H54 (cell line): ENCODE measurements at regions not wholly inside any gene's neighbourhood (a gene's known extent, or its start where the extent isn't known, plus 50 kb on each side); places are given as distances from the start of the nearest gene placed in this dataset.

Source experiments
- DNase-seq: peaks from one replicate; pipeline ENCODE4 v3.0.0; 2011; ENCODE audit warnings: low spot score, mixed read lengths; ENCODE audit not compliant: insufficient read length
- FAIRE-seq: peaks from 3 replicates; lab custom pipeline; 2011; peaks lifted over from hg19 to GRCh38; lab: Jason Lieb, UNC
- POLR2A ChIP-seq: IDR thresholded peaks from 2 replicates; pipeline ENCODE4 v1.6.1; 2011; ENCODE audit warnings: low read depth, mild to moderate bottlenecking, low read length

DNA sequence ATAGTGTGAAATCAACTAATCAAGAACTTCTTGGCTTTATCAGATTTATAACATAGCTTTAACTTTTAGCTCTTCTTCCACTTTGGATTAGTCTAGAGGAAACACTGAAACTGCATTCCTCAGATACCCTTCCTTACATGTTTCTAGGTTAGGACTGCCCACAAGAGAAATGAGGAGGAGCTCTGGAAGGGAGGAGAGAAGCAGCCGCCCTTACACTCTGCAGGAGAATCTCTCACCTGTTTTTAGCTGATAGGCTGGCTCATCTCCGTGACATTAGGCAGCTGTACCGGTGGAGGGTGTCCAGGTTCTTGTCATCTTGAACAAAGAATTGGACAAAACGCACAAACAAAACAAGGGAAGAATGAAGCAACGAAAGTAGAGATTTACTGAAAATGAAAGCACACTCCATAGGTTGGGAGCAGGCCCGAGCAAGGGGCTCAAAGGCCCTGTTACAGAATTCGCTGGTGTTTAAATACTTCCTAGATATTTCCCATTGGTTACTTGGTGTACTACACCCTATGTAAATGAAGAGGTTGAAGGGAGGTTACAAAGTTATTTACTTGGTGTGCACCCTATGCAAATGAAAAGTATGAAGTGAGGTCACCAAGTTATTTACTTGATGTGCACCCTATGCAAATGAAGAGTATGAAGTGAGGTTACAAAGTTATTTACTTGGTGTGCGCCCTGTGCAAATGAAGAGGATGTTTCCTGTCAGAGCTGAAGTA is 524.9 kb upstream of the CHRM3 start:
- DNase-seq (no peak), FAIRE-seq (peak; percentile 67)
- no peak for TF ChIP-seq POLR2A

DNA sequence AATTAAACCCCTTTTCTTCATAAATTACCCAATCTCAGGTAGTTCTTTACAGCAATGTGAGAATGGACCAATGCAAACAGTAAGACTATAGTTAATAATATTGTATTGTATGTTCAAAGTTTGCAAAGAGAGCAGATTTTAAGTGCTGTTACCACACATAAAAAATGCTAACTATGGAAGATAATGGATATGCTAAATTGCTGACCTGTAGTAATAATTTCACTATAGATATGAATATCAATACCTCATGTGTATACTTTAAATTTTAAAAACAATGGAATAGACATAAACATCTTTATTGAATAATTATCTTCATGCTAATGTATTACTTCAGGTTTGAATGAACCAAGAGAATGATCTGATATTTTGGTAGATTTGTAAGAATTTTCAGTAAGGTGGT is 552.4 kb upstream of the CHRM3 start:
- no peak for FAIRE-seq
- no peak for DNase-seq
- TF ChIP-seq POLR2A, result no peak

DNA sequence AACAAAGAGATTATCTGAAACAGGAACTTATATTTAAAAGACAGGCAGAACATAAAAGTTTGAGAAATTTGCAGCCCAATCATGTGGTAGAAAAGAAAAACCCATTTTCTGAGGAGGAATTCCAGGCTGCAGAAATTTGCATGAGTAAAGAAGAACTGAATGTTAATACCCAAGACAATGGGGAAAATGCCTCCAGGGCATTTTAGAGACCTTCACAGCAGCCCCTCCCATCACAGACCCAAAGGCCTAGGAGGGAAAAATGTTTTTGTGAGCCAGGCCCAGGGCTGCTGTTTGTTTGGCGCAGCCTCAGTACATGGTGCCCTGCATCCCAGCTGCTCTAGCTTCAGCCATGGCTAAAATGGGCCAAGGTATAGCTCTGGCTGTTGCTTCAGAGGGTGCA is 554.3 kb upstream of the CHRM3 start:
- DNase-seq (no peak), FAIRE-seq (no peak)
- TF ChIP-seq POLR2A, result no peak

DNA sequence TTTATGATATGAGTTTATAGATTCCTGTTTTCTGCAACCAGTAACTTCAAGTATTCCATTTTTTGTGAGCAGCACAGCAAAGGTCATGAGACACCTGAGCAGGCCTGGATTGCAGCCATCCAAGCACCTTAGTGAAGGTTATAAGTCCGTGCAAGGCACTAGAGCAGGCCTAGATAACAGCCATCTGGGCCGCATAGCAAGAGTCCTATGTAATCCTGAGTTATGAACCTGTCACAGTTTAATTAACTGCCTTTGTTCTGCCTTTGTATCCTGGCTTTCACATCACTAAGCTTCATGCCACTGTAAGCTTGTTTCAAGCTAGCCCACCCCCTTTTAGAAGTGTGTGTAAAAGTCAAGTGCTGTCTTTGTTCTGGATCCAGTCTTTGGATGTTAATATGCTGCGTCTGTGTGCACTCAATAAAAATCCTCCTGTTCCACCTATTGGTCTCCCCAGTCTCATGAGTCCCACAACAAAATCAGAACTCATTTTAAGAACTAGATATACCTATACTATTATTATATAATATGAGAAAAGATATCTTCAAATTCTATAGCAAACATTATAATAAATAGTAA is 556.2 kb upstream of the CHRM3 start:
- TF ChIP-seq POLR2A, result no peak
- no peak for DNase-seq
- no peak for FAIRE-seq

DNA sequence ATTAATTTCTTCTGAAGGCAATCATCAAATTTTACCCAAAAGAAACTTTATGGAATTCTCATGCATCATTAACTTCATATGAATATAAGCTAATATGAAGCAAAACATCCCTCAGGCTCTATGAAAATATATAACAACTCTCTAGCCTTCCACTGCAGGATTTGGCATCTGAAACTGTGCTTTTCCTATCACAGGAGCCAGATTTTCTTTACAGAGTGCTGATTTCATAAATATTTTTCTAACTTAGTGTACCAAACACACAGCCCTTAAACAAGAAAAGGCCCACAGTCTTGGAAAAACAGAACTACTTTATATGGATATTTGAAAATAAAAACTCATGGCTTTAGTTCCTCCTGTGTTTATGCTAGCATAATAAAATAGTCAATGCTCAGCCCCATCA is 559.5 kb upstream of the CHRM3 start:
- no peak for DNase-seq
- FAIRE-seq, result no peak
- no peak for TF ChIP-seq POLR2A

DNA sequence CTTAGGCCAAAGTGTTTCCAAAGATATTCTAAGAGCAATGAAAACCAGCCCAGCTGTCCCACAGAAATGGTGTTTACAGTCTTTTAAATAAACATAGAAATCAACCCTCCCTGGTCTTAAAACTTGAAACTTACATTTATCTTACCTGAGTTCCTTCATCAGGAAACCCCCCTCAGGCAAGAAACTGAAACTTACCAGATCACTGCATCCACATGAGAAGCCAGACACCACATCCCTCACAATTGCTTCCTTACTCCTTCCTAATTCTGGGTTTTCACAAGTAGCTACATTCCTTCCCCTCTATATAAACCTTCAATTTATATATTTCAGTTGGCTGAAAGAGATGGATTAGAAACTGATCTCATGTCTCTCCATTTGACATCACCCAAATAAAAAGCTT is 563.0 kb upstream of the CHRM3 start:
- no peak for FAIRE-seq
- no peak for DNase-seq
- no peak for TF ChIP-seq POLR2A

DNA sequence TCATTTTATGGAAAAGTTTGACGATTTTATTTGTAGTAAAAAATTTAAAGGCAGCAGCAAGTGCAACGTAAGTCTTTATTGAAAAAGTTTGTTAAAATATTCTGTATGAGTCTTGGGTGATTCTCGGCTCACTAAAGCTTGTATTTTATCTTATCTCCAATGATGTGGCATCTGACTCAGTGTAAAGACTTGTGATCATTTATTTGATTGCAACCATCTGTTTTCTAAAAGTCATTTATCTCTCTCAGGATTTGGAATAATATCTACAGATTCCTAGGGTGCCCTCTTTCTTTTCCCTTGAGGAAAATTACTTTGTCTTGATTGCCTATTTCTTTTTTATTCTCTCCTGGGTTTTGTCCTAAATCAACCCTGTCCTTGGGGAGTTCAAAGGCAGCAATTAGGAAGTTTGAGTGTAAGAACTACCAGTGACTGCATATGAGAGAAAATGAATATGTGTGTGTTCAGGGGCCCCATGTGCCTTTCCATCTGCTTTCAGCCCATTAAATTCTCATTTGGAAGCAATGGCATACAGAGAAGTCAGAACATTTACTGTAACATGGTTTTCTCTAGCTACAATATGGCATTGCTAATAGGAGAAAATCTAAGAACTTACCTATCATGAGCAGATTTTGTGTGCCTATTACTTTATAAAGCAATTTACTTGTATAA is 575.0 kb upstream of the CHRM3 start:
- no peak for DNase-seq
- TF ChIP-seq POLR2A, result no peak
- no peak for FAIRE-seq

DNA sequence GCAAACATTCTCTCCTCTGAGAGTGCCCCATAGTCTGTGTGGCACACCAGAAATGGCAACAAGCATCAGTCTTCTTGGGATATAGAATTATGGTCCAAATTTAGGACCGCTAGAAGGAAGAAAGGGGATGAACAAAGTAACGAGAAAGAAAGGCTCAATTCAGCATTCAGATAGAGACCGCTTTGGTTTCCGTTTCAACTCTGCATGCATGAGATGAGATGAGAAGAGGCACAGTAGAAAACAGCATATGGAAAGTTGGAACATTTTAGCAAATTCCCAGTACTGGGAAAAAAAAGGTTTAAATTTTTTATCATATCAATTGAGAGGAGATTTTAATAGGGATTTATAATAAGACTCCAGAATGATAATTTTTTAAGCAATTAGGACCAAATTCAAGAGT is 595.5 kb upstream of the CHRM3 start:
- DNase-seq, result no peak
- FAIRE-seq, result no peak
- TF ChIP-seq POLR2A, result no peak

DNA sequence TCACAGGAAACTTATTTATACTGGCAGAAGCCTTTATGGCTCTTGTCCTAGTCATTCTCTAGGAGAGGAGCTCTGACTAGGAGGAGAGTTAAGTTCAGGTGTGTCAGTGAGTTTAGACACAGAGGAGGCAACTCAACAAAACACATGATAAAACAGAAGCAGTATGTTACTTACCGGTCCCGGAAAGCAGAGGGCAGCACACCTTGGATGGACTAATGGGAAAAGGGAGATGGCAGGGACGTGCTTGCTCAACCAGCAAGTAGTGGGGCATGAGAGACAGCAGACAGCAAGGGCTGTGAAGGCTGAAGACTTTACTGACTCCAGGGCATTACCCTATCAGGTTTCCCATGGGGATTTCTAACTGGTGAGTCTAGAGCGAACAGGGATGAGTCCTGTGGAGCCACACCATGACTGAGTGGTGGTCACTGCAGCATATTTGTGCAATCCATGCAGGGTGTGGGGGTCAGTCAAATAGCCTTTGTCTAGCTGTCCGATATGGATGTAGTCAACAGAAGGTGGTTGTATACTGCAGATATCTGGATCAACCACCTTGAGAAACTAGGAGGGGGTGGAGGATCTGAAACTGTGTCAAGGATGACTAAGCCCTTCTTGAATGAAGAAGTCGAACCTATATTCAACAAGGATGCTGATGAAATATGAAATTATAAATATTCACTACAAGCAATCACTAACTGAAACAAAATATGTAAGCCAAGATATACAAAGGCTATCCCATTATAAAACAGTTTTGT is 596.3 kb upstream of the CHRM3 start:
- FAIRE-seq (no peak), DNase-seq (no peak)
- TF ChIP-seq POLR2A, result no peak

DNA sequence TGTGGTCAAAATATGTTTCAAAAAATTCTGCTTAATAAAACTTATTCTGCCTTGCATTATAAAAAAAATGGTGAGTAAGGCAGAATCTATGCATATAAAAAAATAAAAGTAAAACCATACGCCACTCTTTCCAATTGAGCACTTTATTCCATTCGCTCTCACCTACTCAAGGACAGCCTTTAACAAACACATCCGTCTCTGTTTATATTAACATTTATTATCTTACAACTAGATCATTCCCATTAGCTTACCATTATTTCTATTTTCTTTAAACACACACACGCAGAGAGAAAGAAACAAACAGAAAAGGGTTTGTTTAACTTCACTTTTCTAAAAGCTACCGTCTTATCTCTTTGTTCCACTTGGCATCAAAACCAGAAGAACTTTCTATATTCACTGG is 598.9 kb upstream of the CHRM3 start:
- no peak for TF ChIP-seq POLR2A
- no peak for DNase-seq
- no peak for FAIRE-seq

DNA sequence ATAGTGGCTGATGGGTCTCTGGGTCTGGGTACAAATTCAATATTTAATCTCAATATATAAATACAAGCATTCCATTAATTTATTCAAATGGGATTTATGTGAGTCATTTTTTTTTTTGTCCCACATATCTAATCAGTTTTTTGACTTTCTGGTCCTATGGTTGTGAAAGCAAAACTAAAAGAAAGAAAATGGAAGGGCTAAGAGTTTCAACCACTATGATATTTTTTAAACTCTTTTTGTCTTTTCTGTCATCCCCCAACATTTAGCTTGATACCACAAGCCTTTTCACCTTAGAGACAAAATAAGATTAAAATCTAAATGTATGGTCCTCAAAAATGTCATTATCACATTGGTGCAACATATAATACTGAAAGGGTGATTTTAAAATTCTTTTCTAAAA is 602.7 kb upstream of the CHRM3 start:
- no peak for TF ChIP-seq POLR2A
- no peak for FAIRE-seq
- DNase-seq, result no peak

DNA sequence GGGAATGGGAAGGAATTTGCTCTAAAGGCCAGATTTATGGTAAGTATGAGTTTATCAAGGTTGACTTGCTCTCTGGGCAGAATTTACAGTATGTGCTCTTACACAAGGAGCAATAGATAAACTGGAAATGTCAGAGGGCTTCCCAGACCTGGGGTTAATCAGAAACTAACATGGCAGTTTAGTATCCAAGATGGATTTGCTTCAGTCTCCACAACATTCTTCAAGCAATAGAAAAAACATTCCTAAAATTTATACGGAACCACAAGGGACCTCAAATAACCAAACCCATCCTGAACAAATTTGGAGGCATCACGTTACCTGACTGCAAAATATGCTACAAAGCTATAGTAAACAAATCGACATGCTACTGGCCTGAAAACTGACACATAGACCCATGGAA is 606.7 kb upstream of the CHRM3 start:
- FAIRE-seq (no peak), DNase-seq (no peak)
- TF ChIP-seq POLR2A, result no peak

DNA sequence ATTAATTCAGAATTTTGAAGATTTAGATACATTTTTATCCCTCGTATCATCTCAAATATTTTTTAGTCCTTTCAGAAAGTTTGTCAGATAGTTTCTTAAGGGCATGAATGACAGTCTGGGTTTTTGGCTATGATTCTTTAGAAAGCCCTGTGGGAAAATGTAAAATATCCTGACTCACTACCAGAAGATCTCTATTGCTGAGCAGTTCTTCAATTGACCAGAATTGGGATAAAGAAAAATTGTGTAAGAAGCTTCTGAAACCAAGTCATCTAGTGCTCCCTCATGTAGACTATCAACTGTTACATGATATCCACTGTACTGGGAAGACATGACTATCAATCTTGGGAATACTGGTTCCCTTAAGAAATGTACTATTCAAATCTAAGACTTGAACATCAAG is 608.3 kb upstream of the CHRM3 start:
- no peak for DNase-seq
- no peak for TF ChIP-seq POLR2A
- no peak for FAIRE-seq

DNA sequence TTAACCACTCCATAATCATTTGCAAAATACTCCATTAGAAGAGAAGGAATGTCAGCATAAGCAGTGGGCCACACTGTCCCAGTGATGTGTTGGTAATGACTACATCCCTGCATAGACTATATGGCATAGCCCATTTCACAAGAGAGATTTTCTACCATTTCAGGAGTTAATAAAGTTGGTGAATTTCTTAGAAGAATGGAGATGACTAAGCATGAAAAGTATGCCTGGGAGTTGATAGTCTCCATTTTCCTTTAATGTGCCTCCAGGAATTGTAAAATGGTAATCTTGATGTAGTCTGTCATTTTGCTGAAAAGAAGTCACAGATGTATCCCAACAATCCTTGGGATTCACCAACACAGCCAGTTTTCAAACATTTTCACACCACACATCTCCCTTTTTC is 608.8 kb upstream of the CHRM3 start:
- FAIRE-seq (no peak), DNase-seq (no peak)
- no peak for TF ChIP-seq POLR2A
